PC-9 (cell line): ENCODE measurements at regions not wholly inside any gene's neighbourhood (a gene's known extent, or its start where the extent isn't known, plus 50 kb on each side); places are given as distances from the start of the nearest gene placed in this dataset.

Experiments
- BruUV-seq: library from RNA; stranded (reverse); fragments of 400-500 nt; replicated peaks from 2 replicates; lab custom pipeline; 2021; lab: Mats Ljungman, UMichigan
- CTCF ChIA-PET: fragments of 300-600 bp; sonication (Branson Sonifier 250); formaldehyde crosslinking; loops from one replicate; lab custom pipeline; 2022; ENCODE audit warnings: antibody characterized with exemption; lab: Charles Lee
- POLR2A ChIA-PET: fragments of 300-600 bp; sonication (Branson Sonifier 250); formaldehyde crosslinking; loops from one replicate; lab custom pipeline; 2022; ENCODE audit warnings: antibody characterized with exemption; ENCODE audit not compliant: unreplicated experiment; lab: Charles Lee
- DNase-seq, 2 experiments: peaks; one replicate each; pipeline versions ENCODE4 v3.0.0 to v3.0.0-alpha.2; 2015 to 2022; ENCODE audit warnings: mixed read lengths in 1 of 2
- H2AFZ ChIP-seq: fragments of 200-600 bp; sonication (generic); 2 replicates; pipeline ENCODE4 v1.8.1; 2017; ENCODE audit warnings: antibody characterized with exemption
- H3F3A ChIP-seq: fragments of 200-600 bp; sonication (generic); 2 replicates; pipeline ENCODE4 v1.8.1; 2017; ENCODE audit warnings: antibody characterized with exemption, mild to moderate bottlenecking, low read depth; ENCODE audit not compliant: insufficient read depth
- H3K27ac ChIP-seq: fragments of 200-600 bp; sonication (generic); 2 replicates; pipeline ENCODE4 v1.6.1; 2016; ENCODE audit warnings: mixed run types
- H3K27me3 ChIP-seq: fragments of 200-600 bp; sonication (generic); 2 replicates; pipeline ENCODE4 v1.6.1; 2016; ENCODE audit warnings: low read depth, mixed run types; ENCODE audit not compliant: insufficient read depth
- H3K36me3 ChIP-seq: fragments of 200-600 bp; sonication (generic); 2 replicates; pipeline ENCODE4 v1.6.1; 2016; ENCODE audit warnings: low read depth, mixed run types
- H3K4me1 ChIP-seq: fragments of 200-600 bp; sonication (generic); replicated peaks from 2 replicates; pipeline ENCODE4 v1.6.1; 2016; ENCODE audit warnings: mixed run types; ENCODE audit not compliant: insufficient read depth
- H3K4me2 ChIP-seq: fragments of 200-600 bp; sonication (generic); 2 replicates; pipeline ENCODE4 v1.6.1; 2017; ENCODE audit warnings: mixed run types
- H3K4me3 ChIP-seq: fragments of 200-600 bp; sonication (generic); 2 replicates; pipeline ENCODE4 v1.6.1; 2016; ENCODE audit warnings: mixed run types
- H3K79me2 ChIP-seq: fragments of 200-600 bp; sonication (generic); 2 replicates; pipeline ENCODE4 v1.6.1; 2017; ENCODE audit warnings: low read depth, mixed run types
- H3K9me2 ChIP-seq: fragments of 200-600 bp; sonication (generic); 2 replicates; pipeline ENCODE4 v1.8.1; 2017; ENCODE audit warnings: mild to moderate bottlenecking; ENCODE audit not compliant: insufficient read depth
- H3K9me3 ChIP-seq: fragments of 200-600 bp; sonication (generic); 2 replicates; pipeline ENCODE4 v1.8.1; 2016; ENCODE audit warnings: low read depth; ENCODE audit not compliant: insufficient read depth
- H4K20me1 ChIP-seq: fragments of 200-600 bp; sonication (generic); 2 replicates; pipeline ENCODE4 v1.8.1; 2017; ENCODE audit not compliant: insufficient read depth
- EZH2 ChIP-seq: fragments of 200-600 bp; sonication (generic); IDR thresholded peaks from 2 replicates; pipeline ENCODE4 v1.8.0; 2017; ENCODE audit warnings: antibody characterized with exemption, low read depth
- intact Hi-C: fragments of 100-400 bp; cut with micrococcal nuclease; formaldehyde crosslinking; loops from one replicate; pipeline ENCODE4 v1.10.0; 2022; ENCODE audit not compliant: unreplicated experiment
- TF ChIP-seq, protein P1 (sequence below): fragments of 200-600 bp; sonication (generic); conservative IDR thresholded peaks from 2 replicates; pipeline ENCODE4 v1.6.1; 2017; ENCODE audit warnings: mixed run types, antibody characterized with exemption, mild to moderate bottlenecking, moderate library complexity

DNA sequence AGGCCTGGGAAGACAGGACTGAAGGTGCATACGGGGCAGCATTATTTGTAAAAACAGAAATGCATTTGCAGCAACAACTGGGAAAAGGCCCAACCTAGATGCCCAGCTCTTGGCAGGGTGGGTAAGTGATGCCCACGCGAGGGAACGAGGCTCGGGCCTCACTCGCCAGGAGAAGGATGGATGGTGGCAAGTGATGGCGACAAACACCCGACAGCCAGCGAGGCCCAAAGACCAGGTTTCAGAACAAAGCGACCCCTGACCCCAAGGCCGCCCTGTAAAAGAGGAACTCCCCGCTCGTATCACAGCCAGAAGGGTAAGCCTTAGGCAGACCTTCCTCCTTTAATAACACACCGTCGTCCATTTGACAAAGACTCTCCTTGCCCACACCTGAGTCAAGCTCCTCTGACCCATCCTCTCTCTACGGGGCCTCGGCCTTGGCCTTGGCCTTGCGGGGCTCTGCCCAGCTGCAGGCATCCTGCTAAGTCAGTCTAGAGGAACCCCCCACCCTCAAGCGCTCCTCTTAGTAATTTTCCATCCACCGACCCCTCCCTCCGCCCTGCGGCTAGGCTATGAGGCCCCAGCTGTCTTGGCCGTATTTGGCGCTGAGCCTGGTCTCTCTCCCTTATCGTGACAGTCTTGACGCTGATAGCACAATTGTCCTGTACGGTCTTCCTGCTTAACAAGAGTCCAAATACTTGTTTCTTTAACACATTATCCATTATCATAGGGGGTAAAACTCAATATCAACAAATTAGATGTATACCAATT lies 80.2 kb downstream of the NCOR2 start:
- no peak overlapping the region for H3K4me3 ChIP-seq
- H3K36me3 ChIP-seq, result 0 out of 2 replicates have a peak, but pooled peaks cover 4% of the 10 kb centered on the region
- TF ChIP-seq, protein P1, sequence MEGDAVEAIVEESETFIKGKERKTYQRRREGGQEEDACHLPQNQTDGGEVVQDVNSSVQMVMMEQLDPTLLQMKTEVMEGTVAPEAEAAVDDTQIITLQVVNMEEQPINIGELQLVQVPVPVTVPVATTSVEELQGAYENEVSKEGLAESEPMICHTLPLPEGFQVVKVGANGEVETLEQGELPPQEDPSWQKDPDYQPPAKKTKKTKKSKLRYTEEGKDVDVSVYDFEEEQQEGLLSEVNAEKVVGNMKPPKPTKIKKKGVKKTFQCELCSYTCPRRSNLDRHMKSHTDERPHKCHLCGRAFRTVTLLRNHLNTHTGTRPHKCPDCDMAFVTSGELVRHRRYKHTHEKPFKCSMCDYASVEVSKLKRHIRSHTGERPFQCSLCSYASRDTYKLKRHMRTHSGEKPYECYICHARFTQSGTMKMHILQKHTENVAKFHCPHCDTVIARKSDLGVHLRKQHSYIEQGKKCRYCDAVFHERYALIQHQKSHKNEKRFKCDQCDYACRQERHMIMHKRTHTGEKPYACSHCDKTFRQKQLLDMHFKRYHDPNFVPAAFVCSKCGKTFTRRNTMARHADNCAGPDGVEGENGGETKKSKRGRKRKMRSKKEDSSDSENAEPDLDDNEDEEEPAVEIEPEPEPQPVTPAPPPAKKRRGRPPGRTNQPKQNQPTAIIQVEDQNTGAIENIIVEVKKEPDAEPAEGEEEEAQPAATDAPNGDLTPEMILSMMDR, result no peak
- no peak for TF ChIP-seq EZH2
- no peaks in the 10 kb centered on the region for H3K9me2 ChIP-seq
- no peak overlapping the region for H3K4me2 ChIP-seq
- peaks cover 21% of the 10 kb centered on the region for H3K79me2 ChIP-seq
- no peaks in the 10 kb centered on the region for H3K9me3 ChIP-seq
- no TSS peak for BruUV-seq
- H3K27ac ChIP-seq, result no peak overlapping the region
- H2AFZ ChIP-seq, result no peak overlapping the region
- peaks cover 8% of the 10 kb centered on the region; the same call in 1 of the 2 replicates for H3F3A ChIP-seq
- H3K4me1 ChIP-seq, result peaks cover 10% of the 10 kb centered on the region
- intact Hi-C loops, result no loop called here
- H4K20me1 ChIP-seq, result peaks cover 60% of the 10 kb centered on the region
- no peaks in the 10 kb centered on the region for H3K27me3 ChIP-seq
- DNase-seq, result no peak
- ChIA-PET CTCF (no interaction called here), POLR2A (no interaction called here)

DNA sequence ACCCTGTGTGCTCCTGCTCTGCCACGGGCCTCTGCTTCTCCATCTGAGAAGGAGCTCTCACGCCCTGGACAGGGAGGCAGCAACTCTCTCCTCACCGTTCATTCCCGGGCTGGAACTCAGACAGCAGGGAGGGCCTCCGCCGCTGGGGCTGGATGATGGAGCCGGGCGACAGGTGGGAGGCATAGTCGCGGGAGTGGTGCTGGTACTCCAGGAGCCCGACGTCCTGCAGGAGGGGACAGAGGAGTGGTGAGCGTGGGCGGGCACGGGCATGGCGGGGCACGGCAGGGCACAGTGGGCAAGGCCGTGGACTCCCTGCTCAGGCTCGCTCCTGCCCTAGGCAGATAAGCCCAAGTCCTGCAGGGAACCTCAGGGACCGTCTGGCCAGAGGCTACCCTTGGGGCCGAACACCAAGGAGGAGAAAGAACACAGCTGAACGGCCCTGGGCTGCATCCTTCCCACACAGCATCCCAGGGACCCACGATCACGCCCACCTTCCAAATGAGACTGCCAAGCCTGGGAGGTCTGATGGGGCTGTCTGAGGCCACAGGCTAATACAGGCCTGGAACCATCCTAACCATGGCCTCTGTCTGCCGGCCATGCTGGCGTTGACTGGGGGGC lies 81.0 kb downstream of the NCOR2 start:
- intact Hi-C loops, result no loop called here
- 0 out of 2 replicates have a peak, but pooled peaks cover 4% of the 10 kb centered on the region for H3K36me3 ChIP-seq
- H3K27me3 ChIP-seq, result no peaks in the 10 kb centered on the region
- peaks cover 19% of the 10 kb centered on the region for H3K79me2 ChIP-seq
- H3K4me1 ChIP-seq, result peaks cover 16% of the 10 kb centered on the region
- no peaks in the 10 kb centered on the region for H3K9me2 ChIP-seq
- H3K9me3 ChIP-seq, result no peaks in the 10 kb centered on the region
- CTCF ChIA-PET, result no interaction called here
- no peak overlapping the region for H2AFZ ChIP-seq
- no peak for TF ChIP-seq EZH2
- TF ChIP-seq, protein P1, result no peak
- DNase-seq, result no peak
- POLR2A ChIA-PET, result no interaction called here
- peaks cover 16% of the 10 kb centered on the region; the same call in 1 of the 2 replicates for H3F3A ChIP-seq
- no TSS peak for BruUV-seq
- no peak overlapping the region for H3K4me2 ChIP-seq
- H3K27ac ChIP-seq, result no peak overlapping the region
- peaks cover 59% of the 10 kb centered on the region for H4K20me1 ChIP-seq
- no peak overlapping the region for H3K4me3 ChIP-seq

DNA sequence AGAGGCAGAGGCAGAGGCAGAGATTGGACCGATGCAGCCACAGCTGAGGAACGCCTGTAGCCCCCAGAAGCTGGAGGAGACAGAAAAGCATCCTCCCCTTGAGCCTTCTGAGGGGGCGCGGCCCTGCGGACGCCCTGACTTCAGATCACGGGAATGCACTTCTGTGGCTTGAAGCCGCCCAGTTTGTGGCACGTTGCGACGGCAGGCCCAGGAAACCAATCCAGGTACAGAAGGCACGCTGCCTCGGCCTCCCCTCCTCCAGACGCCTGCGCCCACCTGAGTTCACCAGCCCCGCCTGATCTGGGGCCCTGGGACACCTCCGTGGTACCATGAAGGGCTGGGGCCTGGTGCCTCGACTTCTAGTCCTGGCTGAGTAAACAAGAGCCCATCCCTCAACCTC lies 82.0 kb downstream of the NCOR2 start:
- DNase-seq, result no peak
- Histone ChIP-seq H3K4me1 (peaks cover 18% of the 10 kb centered on the region), H3K4me3 (no peak overlapping the region), H3K36me3 (no peaks in the 10 kb centered on the region), H3K9me3 (no peaks in the 10 kb centered on the region), H3K27me3 (no peaks in the 10 kb centered on the region), H3K27ac (no peak overlapping the region), H3K79me2 (peaks cover 10% of the 10 kb centered on the region), H3K4me2 (no peak overlapping the region), H4K20me1 (peaks cover 53% of the 10 kb centered on the region), H2AFZ (no peak overlapping the region), H3F3A (peaks cover 22% of the 10 kb centered on the region; the same call in 1 of the 2 replicates), H3K9me2 (no peaks in the 10 kb centered on the region)
- ChIA-PET POLR2A (no interaction called here), CTCF (no interaction called here)
- TF ChIP-seq, protein P1, result no peak
- no peak for TF ChIP-seq EZH2
- no TSS peak for BruUV-seq
- intact Hi-C loops, result no loop called here
